GM12878 (cell line): ENCODE measurements at regions not wholly inside any gene's neighbourhood (a gene's known extent, or its start where the extent isn't known, plus 50 kb on each side); places are given as distances from the start of the nearest gene placed in this dataset.

Source experiments
- ATAC-seq: fragments of 200-7000 bp; cut with Tn5 transposase; 3 replicates; pipeline ENCODE4 v1.9.1; 2020; ENCODE audit warnings: mild to moderate bottlenecking, moderate library complexity
- BruUV-seq: library from RNA; stranded (reverse); fragments of 400-500 nt; replicated peaks from 2 replicates; lab custom pipeline; 2021; lab: Mats Ljungman, UMichigan
- CTCF ChIA-PET: fragments of 300-600 bp; sonication (Branson Sonifier 250); formaldehyde crosslinking; extraction: SDS; loops from one replicate; lab custom pipeline; 2021; ENCODE audit warnings: inconsistent platforms; lab: Yijun Ruan, JAX
- POLR2A ChIA-PET: fragments of 350-600 bp; formaldehyde crosslinking; extraction: SDS; loops from one replicate; lab custom pipeline; 2021; ENCODE audit warnings: inconsistent platforms; lab: Charles Lee
- RAD21 ChIA-PET: fragments of 300-600 bp; sonication (Branson Sonifier 250); formaldehyde crosslinking; loops from one replicate; lab custom pipeline; 2023; ENCODE audit warnings: antibody characterized with exemption; ENCODE audit not compliant: unreplicated experiment; lab: Charles Lee
- SMC1A ChIA-PET: fragments of 300-600 bp; sonication (Branson Sonifier 250); formaldehyde crosslinking; loops from one replicate; lab custom pipeline; 2023; ENCODE audit not compliant: unreplicated experiment, uncharacterized antibody; lab: Charles Lee
- DNase-seq: peaks from one replicate; pipeline ENCODE4 v3.0.0-alpha.2; 2011; ENCODE audit warnings: low read depth, low spot score
- FAIRE-seq: peaks from 3 replicates; lab custom pipeline; 2011; peaks lifted over from hg19 to GRCh38; lab: Jason Lieb, UNC
- H2AFZ ChIP-seq: 2 replicates; pipeline ENCODE4 v1.6.0; 2011; ENCODE audit warnings: low read depth, low read length, control low read depth; ENCODE audit not compliant: control insufficient read depth
- H3K27ac ChIP-seq: 2 replicates; pipeline ENCODE4 v1.5.1; 2011; ENCODE audit warnings: control low read depth; ENCODE audit not compliant: control insufficient read depth, insufficient read depth
- H3K27me3 ChIP-seq, 2 experiments: replicated peaks in 1 of 2; 2 replicates each; pipeline versions ENCODE4 v1.6.0 to v1.6.1; 2011; ENCODE audit warnings: low read length in 1 of 2; ENCODE audit not compliant: control insufficient read depth in 2 of 2, insufficient read depth in 2 of 2
- H3K36me3 ChIP-seq, 2 experiments: 2 replicates each; pipeline ENCODE4 v1.5.1; 2011; ENCODE audit warnings: low read length in 1 of 2; ENCODE audit not compliant: control insufficient read depth in 2 of 2, insufficient read depth in 2 of 2
- H3K4me1 ChIP-seq: 2 replicates; pipeline ENCODE4 v1.6.1; 2011; ENCODE audit warnings: mild to moderate bottlenecking, low read length, moderate library complexity, mixed read lengths; ENCODE audit not compliant: control insufficient read depth, insufficient read depth
- H3K4me2 ChIP-seq: 2 replicates; pipeline ENCODE4 v1.6.0; 2011; ENCODE audit warnings: control low read depth; ENCODE audit not compliant: control insufficient read depth, insufficient read depth
- H3K4me3 ChIP-seq: fragments of 200-600 bp; sonication (generic); 2 replicates; pipeline ENCODE4 v1.5.1; 2016
- H3K79me2 ChIP-seq: 2 replicates; pipeline ENCODE4 v1.6.0; 2011; ENCODE audit warnings: low read length; ENCODE audit not compliant: control insufficient read depth, insufficient read depth
- H3K9ac ChIP-seq: 2 replicates; pipeline ENCODE4 v1.8.0; 2011; ENCODE audit warnings: low read length, control low read depth, mixed read lengths; ENCODE audit not compliant: control insufficient read depth, insufficient read depth
- H3K9me3 ChIP-seq: replicated peaks from 3 replicates; pipeline ENCODE4 v1.5.1; 2011; ENCODE audit warnings: mild to moderate bottlenecking, low read length; ENCODE audit not compliant: control insufficient read depth, insufficient read depth
- H4K20me1 ChIP-seq: 2 replicates; pipeline ENCODE4 v1.6.0; 2011; ENCODE audit not compliant: control insufficient read depth, insufficient read depth
- EP300 ChIP-seq, 2 experiments: fragments of 150-350 bp in 1 of 2; IDR thresholded peaks; 2 replicates each; pipeline ENCODE4 v1.6.1; 2011 to 2012; ENCODE audit warnings: low read depth in 2 of 2, low read length in 2 of 2, borderline replicate concordance in 1 of 2, improper control_type of control experiment in 1 of 2, inconsistent platforms in 1 of 2; ENCODE audit not compliant: control insufficient read depth in 1 of 2
- IKZF1 ChIP-seq: fragments of 450-650 bp; conservative IDR thresholded peaks from 2 replicates; pipeline ENCODE4 v1.6.1; 2017; ENCODE audit warnings: antibody characterized with exemption, mild to moderate bottlenecking
- JUNB ChIP-seq: IDR thresholded peaks from 2 replicates; pipeline ENCODE4 v1.6.1; 2016; ENCODE audit warnings: antibody characterized with exemption, mild to moderate bottlenecking
- MEF2B ChIP-seq: fragments of 450-650 bp; IDR thresholded peaks from 2 replicates; pipeline ENCODE4 v1.6.1; 2018; ENCODE audit warnings: mild to moderate bottlenecking, moderate library complexity; ENCODE audit not compliant: partially characterized antibody, poor library complexity, severe bottlenecking
- MTA3 ChIP-seq: IDR thresholded peaks from 2 replicates; pipeline ENCODE4 v1.6.1; 2012; ENCODE audit warnings: low read length, inconsistent platforms, borderline replicate concordance
- NFYA ChIP-seq: IDR thresholded peaks from 2 replicates; pipeline ENCODE4 v1.6.1; 2011; ENCODE audit warnings: low read depth, mild to moderate bottlenecking, low read length, improper control_type of control experiment, borderline replicate concordance
- PAX5 ChIP-seq: IDR thresholded peaks from 2 replicates; pipeline ENCODE4 v1.6.1; 2011; ENCODE audit warnings: low read depth, low read length, borderline replicate concordance
- RUNX3 ChIP-seq: IDR thresholded peaks from 2 replicates; pipeline ENCODE4 v1.6.1; 2012; ENCODE audit warnings: low read length, inconsistent platforms
- STAT3 ChIP-seq: IDR thresholded peaks from 2 replicates; pipeline ENCODE4 v1.6.1; 2011; ENCODE audit warnings: low read depth, low read length, improper control_type of control experiment
- ZNF622 ChIP-seq: fragments of 450-650 bp; IDR thresholded peaks from 2 replicates; pipeline ENCODE4 v1.6.1; 2017; ENCODE audit warnings: mild to moderate bottlenecking, inconsistent platforms
- WGBS: methylation state at CpG from one replicate; pipeline ENCODE4 v1.1.6; 2016; ENCODE audit warnings: low lambda C conversion rate; ENCODE audit not compliant: insufficient replicate concordance, insufficient coverage; ENCODE audit errors: missing lambda C conversion rate; 5-methylcytosine and 5-hydroxymethylcytosine counted together
- in situ Hi-C: fragments of 300-500 bp; cut with MboI; formaldehyde crosslinking; loops from 9 replicates; pipeline ENCODE4 v1.14.3; 2018; ENCODE audit warnings: mixed read lengths
- intact Hi-C: fragments of 100-400 bp; cut with micrococcal nuclease; formaldehyde crosslinking; loops from one replicate; pipeline ENCODE4 v1.14.2; 2022; ENCODE audit not compliant: unreplicated experiment

DNA sequence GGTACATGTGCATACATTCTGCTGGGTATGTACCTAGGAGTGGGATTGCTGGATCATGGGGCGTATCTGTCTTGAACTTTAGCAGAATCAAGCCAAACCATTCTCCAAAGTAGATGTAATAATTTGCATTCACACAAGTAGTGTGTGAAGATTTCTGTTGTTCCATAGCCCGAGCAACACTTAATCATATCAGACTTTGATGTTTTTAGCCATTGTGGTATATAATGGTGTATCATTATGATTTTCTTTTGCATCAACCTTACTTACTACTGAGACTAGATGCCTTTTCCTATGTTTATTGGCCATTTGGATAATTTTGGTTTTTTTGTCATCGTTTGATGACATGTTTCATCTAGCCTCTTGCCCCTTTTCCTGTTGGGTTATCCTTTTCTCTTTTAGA is 72.0 kb upstream of the TNRC6B start:
- Histone ChIP-seq H3K27me3 (no peaks in the 10 kb centered on the region), H4K20me1 (no peaks in the 10 kb centered on the region), H3K9me3 (no peaks in the 10 kb centered on the region), H3K9ac (no peak overlapping the region), H2AFZ (no peak overlapping the region), H3K79me2 (peaks cover 4% of the 10 kb centered on the region), H3K27ac (no peak overlapping the region), H3K4me2 (no peak overlapping the region), H3K4me3 (no peak overlapping the region), H3K4me1 (peaks cover 7% of the 10 kb centered on the region; the same call in 1 of the 2 replicates), H3K36me3 (no peaks in the 10 kb centered on the region)
- in situ Hi-C loops (no loop called here), intact Hi-C loops (no loop called here)
- RAD21 ChIA-PET = no interaction called here
- ATAC-seq = no peak
- SMC1A ChIA-PET = interaction anchor here (1.3 to 4.1 kb wide), 2 partner anchors 10 to 61 kb away, joined by 3 to 15 read pairs; no protein-coding TSS in a partner anchor
- no peak for TF ChIP-seq EP300 (IDR thresholded peaks at IDR 0.05; ENCODE audit: borderline replicate concordance in 1 of 2, control insufficient read depth in 1 of 2, low read depth in 2 of 2, low read length in 2 of 2)
- CTCF ChIA-PET = interaction anchor here (2.1 kb wide), 1 partner anchor 11 kb away, joined by 4 read pairs; no protein-coding TSS in a partner anchor
- POLR2A ChIA-PET = no interaction called here
- no peak for FAIRE-seq
- no TSS peak for BruUV-seq
- 98% methylated on average over 3 of the region's 3 CpGs for WGBS
- no peak for DNase-seq

DNA sequence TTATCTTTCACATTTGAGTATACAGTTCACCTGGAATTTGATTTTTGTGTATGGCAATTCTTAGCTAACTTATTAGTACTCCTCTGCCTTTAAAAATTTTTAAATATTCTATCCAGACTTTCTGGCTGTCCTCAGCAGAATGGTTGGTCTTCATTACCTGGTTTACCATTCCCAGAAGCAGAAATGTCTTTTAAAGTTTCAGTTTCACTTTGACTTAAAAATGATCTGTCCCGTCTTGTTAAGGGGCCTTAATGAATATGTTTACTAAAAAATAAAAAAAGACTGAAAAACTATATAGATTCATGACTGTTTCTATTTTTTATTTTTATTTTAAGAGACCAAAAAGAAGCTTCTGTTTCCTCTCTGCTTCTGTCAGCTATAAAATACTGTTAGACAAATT is 70.5 kb upstream of the TNRC6B start:
- H3K4me1 ChIP-seq = peaks cover 7% of the 10 kb centered on the region; the same call in 1 of the 2 replicates
- no peaks in the 10 kb centered on the region for H3K9me3 ChIP-seq
- POLR2A ChIA-PET = interaction anchor here (0.6 kb wide), 1 partner anchor 683 kb away, joined by 3 read pairs; no protein-coding TSS in a partner anchor
- DNase-seq (no peak), FAIRE-seq (no peak), ATAC-seq (peak; percentile 57; the same call in 2 of the 3 replicates)
- H3K79me2 ChIP-seq = peaks cover 4% of the 10 kb centered on the region
- H3K4me2 ChIP-seq = peak overlapping the region; percentile 71
- SMC1A ChIA-PET = interaction anchor here (0.9 to 4.1 kb wide), 4 partner anchors 12 to 238 kb away, joined by 3 to 15 read pairs (median 4); partner anchors contain the start of gene TNRC6B
- in situ Hi-C loops = no loop called here
- no peaks in the 10 kb centered on the region for H3K36me3 ChIP-seq
- intact Hi-C loops = no loop called here
- CTCF ChIA-PET = interaction anchor here (0.9 to 2.1 kb wide), 5 partner anchors 9 to 241 kb away, joined by 3 to 5 read pairs (median 3); no protein-coding TSS in a partner anchor
- H3K4me3 ChIP-seq = no peak overlapping the region
- H3K27ac ChIP-seq = peak overlapping the region; percentile 34; the same call in 1 of the 2 replicates
- 0 out of 2 replicates have a peak overlapping the region, but pooled peaks have one; percentile 23 for H3K9ac ChIP-seq
- H2AFZ ChIP-seq = peak overlapping the region; percentile 35
- RAD21 ChIA-PET = interaction anchor here (1.7 to 1.9 kb wide), 2 partner anchors 29 to 63 kb away, joined by 4 to 8 read pairs; no protein-coding TSS in a partner anchor
- no TSS peak for BruUV-seq
- TF ChIP-seq NFYA = no peak
- no peak for TF ChIP-seq IKZF1
- TF ChIP-seq STAT3 = no peak
- 0 out of 2 replicates have a peak, but pooled peaks have one; percentile 9 for TF ChIP-seq RUNX3
- TF ChIP-seq JUNB = peak; percentile 52
- TF ChIP-seq PAX5 = no peak
- no peak for TF ChIP-seq ZNF622
- TF ChIP-seq MEF2B = no peak
- no peak for TF ChIP-seq MTA3
- H4K20me1 ChIP-seq = no peaks in the 10 kb centered on the region
- 0% methylated on average over 1 of the region's 1 CpG for WGBS
- H3K27me3 ChIP-seq = no peaks in the 10 kb centered on the region
